B cell (primary cell): ENCODE measurements at regions not wholly inside any gene's neighbourhood (a gene's known extent, or its start where the extent isn't known, plus 50 kb on each side); places are given as distances from the start of the nearest gene placed in this dataset.

Experiments
- CTCF ChIP-seq: fragments of 200-600 bp; IDR thresholded peaks from one replicate; pipeline ENCODE4 v1.8.0; 2022; ENCODE audit warnings: antibody characterized with exemption, mild to moderate bottlenecking
- EZH2 ChIP-seq: IDR thresholded peaks from 2 replicates; pipeline ENCODE4 v1.6.1; 2012; ENCODE audit warnings: borderline replicate concordance, low read depth, mild to moderate bottlenecking, moderate library complexity, low read length; ENCODE audit not compliant: insufficient read depth, poor library complexity, severe bottlenecking

DNA sequence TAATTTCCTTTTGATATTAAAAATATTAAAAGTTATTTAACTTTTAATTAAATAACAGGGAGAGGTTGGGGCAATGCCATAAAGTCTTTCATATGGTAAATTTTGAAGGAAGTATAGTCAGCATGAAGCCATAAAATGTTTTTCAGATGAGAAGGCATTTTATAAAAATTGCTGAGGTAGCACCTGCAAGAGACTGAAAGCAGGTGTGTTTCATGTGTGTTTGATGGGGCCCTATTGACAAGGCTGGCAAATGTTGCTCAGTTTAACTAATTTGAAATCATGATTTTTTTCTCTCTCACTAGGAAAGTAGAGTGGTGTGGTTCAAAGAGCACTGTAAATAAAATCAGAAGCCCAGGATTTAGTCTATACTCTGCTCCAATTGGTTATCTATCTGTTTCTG lies 805.8 kb upstream of the C9orf72 start:
- TF ChIP-seq CTCF, result no peak
- no peak for TF ChIP-seq EZH2
